Brain microvascular endothelial cell (primary cell): ENCODE measurements at regions not wholly inside any gene's neighbourhood (a gene's known extent, or its start where the extent isn't known, plus 50 kb on each side); places are given as distances from the start of the nearest gene placed in this dataset.

Source experiments
- DNase-seq: peaks from one replicate; pipeline ENCODE4 v3.0.0-alpha.2; 2020
- H3K27ac ChIP-seq: fragments of 250-450 bp; sonication (Bioruptor Pico); 2 replicates; pipeline ENCODE4 v1.5.1; 2020; ENCODE audit warnings: mild to moderate bottlenecking, moderate library complexity
- H3K27me3 ChIP-seq: fragments of 250-450 bp; sonication (Bioruptor Pico); replicated peaks from 2 replicates; pipeline ENCODE4 v1.5.1; 2020; ENCODE audit warnings: mild to moderate bottlenecking
- H3K36me3 ChIP-seq: fragments of 250-450 bp; sonication (Bioruptor Pico); replicated peaks from 2 replicates; pipeline ENCODE4 v1.5.1; 2020; ENCODE audit warnings: mild to moderate bottlenecking
- H3K4me3 ChIP-seq: 2 replicates; pipeline ENCODE4 v1.5.1; 2011; ENCODE audit warnings: low read depth, mild to moderate bottlenecking, control low read depth, low read length, moderate library complexity
- in situ Hi-C: cut with HindIII; loops from 2 replicates; pipeline ENCODE4 v1.10.0; 2017; ENCODE audit warnings: low sequenced_read_pairs, low pct_ligation_motif_present
- TF ChIP-seq, protein P1 (sequence below): IDR thresholded peaks from 2 replicates; pipeline ENCODE4 v1.5.1; 2011; ENCODE audit warnings: low read depth, mild to moderate bottlenecking, moderate library complexity, low read length, control low read depth, inconsistent platforms; ENCODE audit errors: missing control alignments

DNA sequence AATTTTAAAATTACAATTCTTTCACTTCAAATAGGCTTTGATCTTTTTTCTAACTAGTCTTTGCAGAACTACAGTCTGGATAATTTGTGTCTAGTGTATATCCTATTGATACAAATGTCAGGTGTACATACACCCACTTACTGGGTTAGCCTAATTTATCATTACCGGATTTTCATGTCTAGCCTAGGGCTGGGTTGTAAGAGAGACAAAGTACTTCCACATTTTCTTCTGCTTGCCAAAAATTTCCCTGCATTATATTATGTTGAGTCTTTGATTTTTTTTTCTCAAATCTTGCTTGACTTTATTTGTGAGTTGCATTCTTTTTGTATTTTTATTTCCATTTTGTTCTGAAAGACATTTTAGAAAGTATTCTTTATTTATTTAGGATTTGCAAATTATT, 284.8 kb upstream of the FZD8 start:
- Histone ChIP-seq H3K27ac (no peak overlapping the region), H3K36me3 (no peaks in the 10 kb centered on the region), H3K27me3 (no peaks in the 10 kb centered on the region), H3K4me3 (no peak overlapping the region)
- TF ChIP-seq, protein P1, sequence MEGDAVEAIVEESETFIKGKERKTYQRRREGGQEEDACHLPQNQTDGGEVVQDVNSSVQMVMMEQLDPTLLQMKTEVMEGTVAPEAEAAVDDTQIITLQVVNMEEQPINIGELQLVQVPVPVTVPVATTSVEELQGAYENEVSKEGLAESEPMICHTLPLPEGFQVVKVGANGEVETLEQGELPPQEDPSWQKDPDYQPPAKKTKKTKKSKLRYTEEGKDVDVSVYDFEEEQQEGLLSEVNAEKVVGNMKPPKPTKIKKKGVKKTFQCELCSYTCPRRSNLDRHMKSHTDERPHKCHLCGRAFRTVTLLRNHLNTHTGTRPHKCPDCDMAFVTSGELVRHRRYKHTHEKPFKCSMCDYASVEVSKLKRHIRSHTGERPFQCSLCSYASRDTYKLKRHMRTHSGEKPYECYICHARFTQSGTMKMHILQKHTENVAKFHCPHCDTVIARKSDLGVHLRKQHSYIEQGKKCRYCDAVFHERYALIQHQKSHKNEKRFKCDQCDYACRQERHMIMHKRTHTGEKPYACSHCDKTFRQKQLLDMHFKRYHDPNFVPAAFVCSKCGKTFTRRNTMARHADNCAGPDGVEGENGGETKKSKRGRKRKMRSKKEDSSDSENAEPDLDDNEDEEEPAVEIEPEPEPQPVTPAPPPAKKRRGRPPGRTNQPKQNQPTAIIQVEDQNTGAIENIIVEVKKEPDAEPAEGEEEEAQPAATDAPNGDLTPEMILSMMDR = no peak
- in situ Hi-C loops = no loop called here
- DNase-seq = no peak

DNA sequence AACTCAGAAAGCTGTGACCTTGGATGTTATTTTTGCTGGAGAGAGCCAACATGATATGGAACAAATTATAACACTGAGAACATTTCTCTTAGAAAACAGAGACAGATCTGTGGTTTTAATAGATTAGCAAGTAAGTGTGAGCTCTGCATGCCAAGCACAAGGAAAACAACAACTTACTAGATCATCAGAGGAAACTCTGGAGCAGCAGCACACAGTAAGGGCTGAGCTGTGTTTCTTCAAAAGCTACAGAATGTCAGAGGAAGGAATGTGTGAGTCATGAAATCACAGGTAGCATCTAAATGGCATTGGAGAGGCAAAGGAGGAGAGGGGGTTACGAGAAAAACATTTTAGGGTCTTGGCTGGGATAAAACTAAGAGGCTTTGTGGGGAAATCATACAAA, 283.4 kb upstream of the FZD8 start:
- Histone ChIP-seq H3K4me3 (no peak overlapping the region), H3K27ac (no peak overlapping the region), H3K36me3 (no peaks in the 10 kb centered on the region), H3K27me3 (no peaks in the 10 kb centered on the region)
- in situ Hi-C loops = no loop called here
- peak; percentile 14 for DNase-seq
- TF ChIP-seq, protein P1 = no peak

DNA sequence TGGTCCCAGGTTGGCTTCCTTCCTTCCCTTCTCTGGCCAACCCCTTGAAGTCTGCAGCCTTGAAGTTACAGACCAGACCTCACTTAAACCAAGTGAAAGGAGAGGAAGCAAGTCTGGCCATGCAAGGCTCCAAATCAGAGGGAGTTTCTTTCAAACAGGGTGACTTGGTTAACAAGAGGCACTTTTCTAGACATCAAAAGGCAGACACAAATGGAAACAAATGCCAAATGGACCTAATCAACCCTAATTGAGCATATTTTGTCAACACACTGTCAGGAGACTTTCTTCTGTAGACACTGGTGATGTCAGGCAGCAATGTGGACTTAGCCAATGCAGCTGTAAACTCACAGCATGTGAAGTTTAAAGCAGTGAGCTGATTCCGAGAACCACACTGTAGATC, 282.7 kb upstream of the FZD8 start:
- H3K36me3 ChIP-seq = no peaks in the 10 kb centered on the region
- H3K27ac ChIP-seq = no peak overlapping the region
- no peaks in the 10 kb centered on the region for H3K27me3 ChIP-seq
- H3K4me3 ChIP-seq = no peak overlapping the region
- in situ Hi-C loops = no loop called here
- TF ChIP-seq, protein P1 = no peak
- DNase-seq = no peak

DNA sequence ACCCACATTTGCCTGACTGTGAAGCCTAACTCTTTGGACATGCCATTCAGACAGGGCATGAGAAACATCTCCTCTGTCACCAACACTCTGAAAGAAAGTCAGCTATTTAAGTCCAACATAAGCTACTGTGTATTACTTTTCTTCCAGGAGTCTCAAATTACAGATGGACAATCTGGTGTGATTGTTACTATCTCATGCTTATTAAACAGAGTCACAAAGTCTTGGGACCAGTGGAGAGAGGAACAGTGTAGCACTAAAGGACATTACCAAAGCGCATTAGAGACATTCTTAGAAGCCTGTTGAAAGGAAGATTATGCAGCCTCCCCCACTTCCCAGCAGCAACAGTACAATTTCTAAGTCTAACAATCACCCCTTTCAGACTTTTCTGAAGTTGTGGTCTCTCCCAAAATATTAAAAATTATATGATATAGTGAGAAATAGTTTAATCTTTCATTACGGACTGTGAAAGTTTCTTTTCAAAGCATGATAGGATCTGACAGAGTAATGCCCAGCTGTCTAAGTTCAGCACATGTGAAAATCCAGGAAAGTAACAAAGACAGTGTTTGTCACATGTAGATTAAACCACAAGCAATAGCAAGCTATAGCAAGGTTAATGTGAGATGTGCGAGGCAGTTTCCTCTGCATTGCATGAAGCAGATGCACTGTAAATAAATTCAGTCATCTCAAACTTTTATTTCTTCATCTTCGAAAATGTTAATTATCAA, 280.9 kb upstream of the FZD8 start:
- H3K27me3 ChIP-seq = no peaks in the 10 kb centered on the region
- TF ChIP-seq, protein P1 = no peak
- in situ Hi-C loops = no loop called here
- DNase-seq = no peak
- H3K27ac ChIP-seq = no peak overlapping the region
- H3K4me3 ChIP-seq = no peak overlapping the region
- no peaks in the 10 kb centered on the region for H3K36me3 ChIP-seq

DNA sequence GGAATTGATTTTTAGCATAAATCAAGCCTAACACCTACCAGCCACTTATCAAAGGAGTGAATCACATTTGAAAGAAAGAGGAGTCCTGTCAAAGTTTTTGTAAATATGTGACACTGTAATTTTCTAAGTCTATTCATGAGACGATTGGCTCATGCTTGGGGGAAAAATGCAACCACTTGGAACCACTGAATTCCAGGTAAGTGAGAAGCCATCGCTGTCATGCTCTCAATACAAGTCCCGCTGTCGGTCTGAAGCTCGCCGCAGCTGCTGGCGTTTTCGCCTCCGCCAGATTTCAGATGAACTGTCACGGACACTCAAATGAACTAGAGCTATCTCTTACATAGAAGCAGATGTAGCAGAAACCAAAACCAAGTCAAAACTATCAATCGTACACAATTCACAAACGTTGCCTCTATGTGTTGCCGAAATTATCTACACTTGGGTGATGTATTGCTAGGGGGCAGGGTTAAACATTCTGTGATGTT, 279.8 kb upstream of the FZD8 start:
- TF ChIP-seq, protein P1 = no peak
- no peak overlapping the region for H3K27ac ChIP-seq
- in situ Hi-C loops = no loop called here
- no peaks in the 10 kb centered on the region for H3K36me3 ChIP-seq
- H3K4me3 ChIP-seq = no peak overlapping the region
- no peaks in the 10 kb centered on the region for H3K27me3 ChIP-seq
- no peak for DNase-seq

DNA sequence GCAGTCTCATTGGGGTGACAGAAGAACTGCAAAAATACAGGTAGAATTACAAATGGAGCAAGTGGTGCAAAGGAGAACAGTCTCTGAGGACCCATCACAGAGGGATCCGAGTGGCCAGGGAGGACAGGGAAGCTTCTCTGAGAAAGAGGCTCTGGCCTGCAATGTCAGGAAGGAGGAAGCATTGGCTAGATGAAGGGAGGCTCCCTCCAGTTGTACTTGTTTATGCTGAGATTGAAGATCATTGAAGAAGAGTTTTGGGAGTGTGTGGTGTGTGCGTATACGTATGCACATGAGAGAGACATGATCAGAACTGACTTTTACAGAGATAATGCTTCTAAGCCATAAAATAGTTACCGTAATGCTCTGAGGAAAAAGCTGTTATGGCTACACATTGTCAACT, 274.7 kb upstream of the FZD8 start:
- in situ Hi-C loops = no loop called here
- no peak for DNase-seq
- Histone ChIP-seq H3K4me3 (no peak overlapping the region), H3K27ac (no peak overlapping the region), H3K27me3 (no peaks in the 10 kb centered on the region), H3K36me3 (no peaks in the 10 kb centered on the region)
- TF ChIP-seq, protein P1 = peak; percentile 46
